Thyroid gland (tissue), 4 donors: ENCODE measurements at regions not wholly inside any gene's neighbourhood (a gene's known extent, or its start where the extent isn't known, plus 50 kb on each side); places are given as distances from the start of the nearest gene placed in this dataset.

Source experiments
- POLR2A ChIP-seq, 2 donors: fragments of 450-650 bp; IDR thresholded peaks; one replicate each; pipeline ENCODE4 v1.6.1; 2017; ENCODE audit warnings: antibody characterized with exemption in 2 of 2, mild to moderate bottlenecking in 2 of 2, moderate library complexity in 1 of 2
- TF ChIP-seq, protein P1 (sequence below), 6 experiments: fragments of 200-600 bp in 3 of 6; fragments of 450-650 bp in 3 of 6; sonication (generic) in 3 of 6; IDR thresholded peaks; one replicate each; pipeline ENCODE4 v1.5.1; 2016 to 2019; ENCODE audit warnings: antibody characterized with exemption in 6 of 6, mild to moderate bottlenecking in 2 of 6, inconsistent platforms in 1 of 6, moderate library complexity in 1 of 6

DNA sequence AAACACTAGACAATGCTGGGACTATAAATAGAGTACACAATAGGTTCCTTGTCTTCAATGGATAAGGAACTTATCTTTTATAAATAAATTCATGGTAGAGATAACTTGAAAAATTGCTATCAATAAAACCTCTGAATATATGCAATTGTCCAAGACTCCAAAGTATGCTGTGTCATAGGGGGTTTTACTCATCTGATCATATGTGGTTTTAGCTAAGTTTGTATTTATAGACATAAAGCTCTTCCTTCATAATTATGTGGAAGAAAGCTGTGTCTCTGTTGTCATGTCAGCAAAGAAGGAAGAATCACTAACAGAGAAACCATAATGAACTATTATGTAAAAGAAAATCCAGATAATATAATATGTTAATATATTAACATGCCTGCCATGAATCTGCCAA is 111.5 kb upstream of the ATXN7L3B start:
- TF ChIP-seq POLR2A (IDR thresholded peaks at IDR 0.05), result no peak
- TF ChIP-seq, protein P1, sequence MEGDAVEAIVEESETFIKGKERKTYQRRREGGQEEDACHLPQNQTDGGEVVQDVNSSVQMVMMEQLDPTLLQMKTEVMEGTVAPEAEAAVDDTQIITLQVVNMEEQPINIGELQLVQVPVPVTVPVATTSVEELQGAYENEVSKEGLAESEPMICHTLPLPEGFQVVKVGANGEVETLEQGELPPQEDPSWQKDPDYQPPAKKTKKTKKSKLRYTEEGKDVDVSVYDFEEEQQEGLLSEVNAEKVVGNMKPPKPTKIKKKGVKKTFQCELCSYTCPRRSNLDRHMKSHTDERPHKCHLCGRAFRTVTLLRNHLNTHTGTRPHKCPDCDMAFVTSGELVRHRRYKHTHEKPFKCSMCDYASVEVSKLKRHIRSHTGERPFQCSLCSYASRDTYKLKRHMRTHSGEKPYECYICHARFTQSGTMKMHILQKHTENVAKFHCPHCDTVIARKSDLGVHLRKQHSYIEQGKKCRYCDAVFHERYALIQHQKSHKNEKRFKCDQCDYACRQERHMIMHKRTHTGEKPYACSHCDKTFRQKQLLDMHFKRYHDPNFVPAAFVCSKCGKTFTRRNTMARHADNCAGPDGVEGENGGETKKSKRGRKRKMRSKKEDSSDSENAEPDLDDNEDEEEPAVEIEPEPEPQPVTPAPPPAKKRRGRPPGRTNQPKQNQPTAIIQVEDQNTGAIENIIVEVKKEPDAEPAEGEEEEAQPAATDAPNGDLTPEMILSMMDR (IDR thresholded peaks at IDR 0.05), result no peak
